ENCODE measurements at regions not wholly inside any gene's neighbourhood (a gene's known extent, or its start where the extent isn't known, plus 50 kb on each side); places are given as distances from the start of the nearest gene placed in this dataset.

DNA sequence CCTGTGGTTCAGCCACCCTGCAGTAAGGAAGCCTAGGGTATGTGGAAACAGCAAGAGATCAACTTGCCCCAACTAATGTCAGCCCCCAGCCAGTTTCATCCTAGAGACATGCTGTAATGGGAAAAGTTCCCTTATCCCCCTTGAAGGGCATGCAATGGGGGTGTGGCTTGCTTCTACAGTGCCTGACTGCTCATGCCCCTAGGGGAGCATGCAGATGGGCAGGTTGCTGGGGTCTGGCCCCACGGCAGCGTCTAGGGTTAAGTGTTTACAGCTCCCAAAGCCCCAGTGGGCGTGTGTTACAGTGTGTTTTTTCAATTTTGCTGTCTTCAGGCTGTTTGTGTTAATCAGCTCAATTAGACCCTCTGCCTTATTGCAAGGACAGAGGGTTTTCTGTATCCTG lies 1105.9 kb downstream of the AMY1C start:
- no peaks in the 10 kb centered on the region for H3K9me3 ChIP-seq (replicated peaks in 1 of 2; ENCODE audit: control insufficient read depth in 2 of 2, insufficient read depth in 1 of 2, low read depth in 1 of 2, low read length in 2 of 2)
- H4K8ac ChIP-seq (ENCODE audit: low read depth, low read length): no peak overlapping the region
- H3K4me1 ChIP-seq (ENCODE audit: control insufficient read depth in 2 of 2, insufficient read depth in 1 of 2, low read depth in 1 of 2, low read length in 2 of 2): no peaks in the 10 kb centered on the region
- no peak overlapping the region for H4K91ac ChIP-seq (ENCODE audit: low read depth, low read length, poor library complexity)
- no peak overlapping the region for H2AK5ac ChIP-seq (ENCODE audit: low read depth, low read length)
- H3K23ac ChIP-seq (ENCODE audit: low read depth, low read length, poor library complexity): no peak overlapping the region
- H3K27me3 ChIP-seq (ENCODE audit: control insufficient read depth in 3 of 3, insufficient read depth in 3 of 3, low read depth in 1 of 3, low read length in 3 of 3): no peaks in the 10 kb centered on the region
- no peak for DNase-seq (ENCODE audit: low spot score)
- no peak overlapping the region for H3K4ac ChIP-seq (ENCODE audit: low read length)
- WGBS, 2 donors (ENCODE audit: extremely low coverage in 2 of 2, insufficient read length in 2 of 2, insufficient replicate concordance in 1 of 2): no CpG with 5 or more reads among the region's 3 CpGs
- H3K4me2 ChIP-seq (ENCODE audit: insufficient read depth, low read length, poor library complexity, severe bottlenecking): no peak overlapping the region
- H3K14ac ChIP-seq (ENCODE audit: low read length): no peak overlapping the region
- H2BK5ac ChIP-seq (ENCODE audit: low read length): no peak overlapping the region
- no peak overlapping the region for H3K9ac ChIP-seq (ENCODE audit: low read depth, low read length, poor library complexity)
- H2BK15ac ChIP-seq (ENCODE audit: low read length): no peak overlapping the region
- no peak overlapping the region for H3K4me3 ChIP-seq (ENCODE audit: low read length in 2 of 2)
- no peak overlapping the region for H3K18ac ChIP-seq (ENCODE audit: low read length)
- no peaks in the 10 kb centered on the region for H3K79me1 ChIP-seq (ENCODE audit: low read depth, low read length)
- H3K27ac ChIP-seq (replicated peaks; ENCODE audit: low read length): no peak overlapping the region
- no peak overlapping the region for H2AFZ ChIP-seq (ENCODE audit: low read length)
- H3K36me3 ChIP-seq (replicated peaks in 1 of 2; ENCODE audit: control insufficient read depth in 2 of 2, insufficient read depth in 2 of 2, low read length in 2 of 2): no peaks in the 10 kb centered on the region
- no peak overlapping the region for H2BK12ac ChIP-seq (ENCODE audit: low read length)
- H2BK120ac ChIP-seq (ENCODE audit: low read depth, low read length): no peak overlapping the region

DNA sequence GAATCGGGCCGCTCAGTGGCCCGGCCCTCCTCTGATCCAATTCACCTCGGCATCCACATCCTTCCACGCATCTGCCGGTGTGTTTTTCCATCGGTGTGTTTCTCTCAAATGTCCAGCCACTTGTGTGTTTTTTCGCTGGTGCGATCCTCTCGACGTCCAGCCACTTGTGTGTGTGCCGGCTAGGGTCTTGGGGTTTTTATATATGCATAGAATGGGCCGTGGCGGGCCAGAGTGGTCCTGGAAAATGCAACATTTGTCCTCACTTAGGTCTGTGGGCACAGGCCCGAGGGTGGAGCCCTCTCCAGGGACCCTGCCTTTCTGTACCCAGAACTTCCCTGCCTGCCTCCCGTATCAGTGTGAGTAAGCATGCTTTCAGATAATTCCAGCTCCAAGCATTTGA lies 1106.4 kb downstream of the AMY1C start:
- no peaks in the 10 kb centered on the region for H3K36me3 ChIP-seq (replicated peaks in 1 of 2; ENCODE audit: control insufficient read depth in 2 of 2, insufficient read depth in 2 of 2, low read length in 2 of 2)
- H2BK12ac ChIP-seq (ENCODE audit: low read length): no peak overlapping the region
- H3K4me3 ChIP-seq (ENCODE audit: low read length in 2 of 2): no peak overlapping the region
- no peak overlapping the region for H3K23ac ChIP-seq (ENCODE audit: low read depth, low read length, poor library complexity)
- H3K79me1 ChIP-seq (ENCODE audit: low read depth, low read length): no peaks in the 10 kb centered on the region
- H2AFZ ChIP-seq (ENCODE audit: low read length): no peak overlapping the region
- H3K4me1 ChIP-seq (ENCODE audit: control insufficient read depth in 2 of 2, insufficient read depth in 1 of 2, low read depth in 1 of 2, low read length in 2 of 2): no peaks in the 10 kb centered on the region
- H3K18ac ChIP-seq (ENCODE audit: low read length): peak overlapping the region; percentile 27
- H3K9me3 ChIP-seq (replicated peaks in 1 of 2; ENCODE audit: control insufficient read depth in 2 of 2, insufficient read depth in 1 of 2, low read depth in 1 of 2, low read length in 2 of 2): no peaks in the 10 kb centered on the region
- H4K91ac ChIP-seq (ENCODE audit: low read depth, low read length, poor library complexity): no peak overlapping the region
- no peak overlapping the region for H2BK15ac ChIP-seq (ENCODE audit: low read length)
- H3K27ac ChIP-seq (replicated peaks; ENCODE audit: low read length): no peak overlapping the region
- no peak for DNase-seq (ENCODE audit: low spot score)
- H3K9ac ChIP-seq (ENCODE audit: low read depth, low read length, poor library complexity): no peak overlapping the region
- H2BK120ac ChIP-seq (ENCODE audit: low read depth, low read length): no peak overlapping the region
- no peak overlapping the region for H4K8ac ChIP-seq (ENCODE audit: low read depth, low read length)
- no peaks in the 10 kb centered on the region for H3K27me3 ChIP-seq (ENCODE audit: control insufficient read depth in 3 of 3, insufficient read depth in 3 of 3, low read depth in 1 of 3, low read length in 3 of 3)
- no peak overlapping the region for H3K14ac ChIP-seq (ENCODE audit: low read length)
- H2AK5ac ChIP-seq (ENCODE audit: low read depth, low read length): no peak overlapping the region
- no peak overlapping the region for H2BK5ac ChIP-seq (ENCODE audit: low read length)
- WGBS, 2 donors (ENCODE audit: extremely low coverage in 2 of 2, insufficient read length in 2 of 2, insufficient replicate concordance in 1 of 2): no CpG with 5 or more reads among the region's 16 CpGs
- no peak overlapping the region for H3K4me2 ChIP-seq (ENCODE audit: insufficient read depth, low read length, poor library complexity, severe bottlenecking)
- H3K4ac ChIP-seq (ENCODE audit: low read length): no peak overlapping the region

GRCh38 chr1:104856518-104856917 lies 1106.8 kb downstream of the AMY1C start:
- no peaks in the 10 kb centered on the region for H3K27me3 ChIP-seq (ENCODE audit: control insufficient read depth in 3 of 3, insufficient read depth in 3 of 3, low read depth in 1 of 3, low read length in 3 of 3)
- H4K8ac ChIP-seq (ENCODE audit: low read depth, low read length): no peak overlapping the region
- no peak overlapping the region for H3K4me3 ChIP-seq (ENCODE audit: low read length in 2 of 2)
- no peaks in the 10 kb centered on the region for H3K4me1 ChIP-seq (ENCODE audit: control insufficient read depth in 2 of 2, insufficient read depth in 1 of 2, low read depth in 1 of 2, low read length in 2 of 2)
- WGBS, 2 donors (ENCODE audit: extremely low coverage in 2 of 2, insufficient read length in 2 of 2, insufficient replicate concordance in 1 of 2): no CpG with 5 or more reads among the region's 1 CpG
- no peak overlapping the region for H2AFZ ChIP-seq (ENCODE audit: low read length)
- H4K91ac ChIP-seq (ENCODE audit: low read depth, low read length, poor library complexity): no peak overlapping the region
- no peak overlapping the region for H3K4ac ChIP-seq (ENCODE audit: low read length)
- H3K18ac ChIP-seq (ENCODE audit: low read length): no peak overlapping the region
- H2BK120ac ChIP-seq (ENCODE audit: low read depth, low read length): no peak overlapping the region
- H3K9me3 ChIP-seq (replicated peaks in 1 of 2; ENCODE audit: control insufficient read depth in 2 of 2, insufficient read depth in 1 of 2, low read depth in 1 of 2, low read length in 2 of 2): no peaks in the 10 kb centered on the region
- H2BK15ac ChIP-seq (ENCODE audit: low read length): no peak overlapping the region
- H3K14ac ChIP-seq (ENCODE audit: low read length): no peak overlapping the region
- no peak overlapping the region for H2AK5ac ChIP-seq (ENCODE audit: low read depth, low read length)
- no peak overlapping the region for H3K27ac ChIP-seq (replicated peaks; ENCODE audit: low read length)
- no peaks in the 10 kb centered on the region for H3K36me3 ChIP-seq (replicated peaks in 1 of 2; ENCODE audit: control insufficient read depth in 2 of 2, insufficient read depth in 2 of 2, low read length in 2 of 2)
- no peak overlapping the region for H2BK5ac ChIP-seq (ENCODE audit: low read length)
- DNase-seq (ENCODE audit: low spot score): no peak
- H2BK12ac ChIP-seq (ENCODE audit: low read length): no peak overlapping the region
- H3K79me1 ChIP-seq (ENCODE audit: low read depth, low read length): no peaks in the 10 kb centered on the region
- H3K4me2 ChIP-seq (ENCODE audit: insufficient read depth, low read length, poor library complexity, severe bottlenecking): no peak overlapping the region
- no peak overlapping the region for H3K9ac ChIP-seq (ENCODE audit: low read depth, low read length, poor library complexity)
- H3K23ac ChIP-seq (ENCODE audit: low read depth, low read length, poor library complexity): no peak overlapping the region

DNA sequence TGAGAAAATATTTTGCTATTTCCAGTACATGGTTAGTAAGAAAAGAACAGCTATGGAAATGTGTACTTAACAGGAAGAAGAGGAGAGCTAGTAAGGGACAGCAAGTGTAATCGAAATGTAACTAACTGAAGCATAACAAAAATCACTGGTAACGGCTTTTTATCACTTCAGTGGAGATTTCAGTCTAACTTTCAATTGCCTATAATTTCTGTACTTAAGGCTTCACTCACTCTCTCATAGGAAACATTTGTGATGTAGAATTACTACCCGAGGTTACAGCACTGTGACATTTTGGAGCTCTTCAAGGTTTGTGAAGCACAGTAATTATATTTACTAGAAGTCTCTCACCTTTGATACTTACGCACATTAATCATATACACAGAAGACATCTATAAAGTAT lies 1119.1 kb downstream of the AMY1C start:
- H3K27ac ChIP-seq (replicated peaks; ENCODE audit: low read length): no peak overlapping the region
- H3K9me3 ChIP-seq (replicated peaks in 1 of 2; ENCODE audit: control insufficient read depth in 2 of 2, insufficient read depth in 1 of 2, low read depth in 1 of 2, low read length in 2 of 2): no peaks in the 10 kb centered on the region
- H3K27me3 ChIP-seq (ENCODE audit: control insufficient read depth in 3 of 3, insufficient read depth in 3 of 3, low read depth in 1 of 3, low read length in 3 of 3): no peaks in the 10 kb centered on the region
- no peak overlapping the region for H3K4me3 ChIP-seq (ENCODE audit: low read length in 2 of 2)
- H2AK5ac ChIP-seq (ENCODE audit: low read depth, low read length): no peak overlapping the region
- H3K9ac ChIP-seq (ENCODE audit: low read depth, low read length, poor library complexity): no peak overlapping the region
- no peak overlapping the region for H2BK5ac ChIP-seq (ENCODE audit: low read length)
- no peak overlapping the region for H2BK120ac ChIP-seq (ENCODE audit: low read depth, low read length)
- H3K23ac ChIP-seq (ENCODE audit: low read depth, low read length, poor library complexity): no peak overlapping the region
- no peak overlapping the region for H2BK15ac ChIP-seq (ENCODE audit: low read length)
- H3K4ac ChIP-seq (ENCODE audit: low read length): no peak overlapping the region
- H3K36me3 ChIP-seq (replicated peaks in 1 of 2; ENCODE audit: control insufficient read depth in 2 of 2, insufficient read depth in 2 of 2, low read length in 2 of 2): no peaks in the 10 kb centered on the region
- H3K18ac ChIP-seq (ENCODE audit: low read length): no peak overlapping the region
- H4K8ac ChIP-seq (ENCODE audit: low read depth, low read length): no peak overlapping the region
- H3K79me1 ChIP-seq (ENCODE audit: low read depth, low read length): no peaks in the 10 kb centered on the region
- H4K91ac ChIP-seq (ENCODE audit: low read depth, low read length, poor library complexity): no peak overlapping the region
- WGBS, 2 donors (ENCODE audit: extremely low coverage in 2 of 2, insufficient read length in 2 of 2, insufficient replicate concordance in 1 of 2): no CpG with 5 or more reads among the region's 4 CpGs
- no peak overlapping the region for H2AFZ ChIP-seq (ENCODE audit: low read length)
- no peak overlapping the region for H3K4me2 ChIP-seq (ENCODE audit: insufficient read depth, low read length, poor library complexity, severe bottlenecking)
- H2BK12ac ChIP-seq (ENCODE audit: low read length): no peak overlapping the region
- no peaks in the 10 kb centered on the region for H3K4me1 ChIP-seq (ENCODE audit: control insufficient read depth in 2 of 2, insufficient read depth in 1 of 2, low read depth in 1 of 2, low read length in 2 of 2)
- no peak for DNase-seq (ENCODE audit: low spot score)
- no peak overlapping the region for H3K14ac ChIP-seq (ENCODE audit: low read length)
